Psoas muscle (tissue), 7 donors: ENCODE measurements at regions not wholly inside any gene's neighbourhood (a gene's known extent, or its start where the extent isn't known, plus 50 kb on each side); places are given as distances from the start of the nearest gene placed in this dataset.
A peak's percentile ranks its signal among the peaks of the same experiment; 100 is the strongest.

Source experiments
- ATAC-seq, 4 donors: fragments of 200-7000 bp; cut with Tn5 transposase; one replicate each; pipeline ENCODE4 v1.9.1; 2020; ENCODE audit warnings: moderate library complexity in 3 of 4, mild to moderate bottlenecking in 2 of 4
- DNase-seq, 2 donors: peaks; one replicate each; pipeline ENCODE4 v3.0.0-alpha.2; 2020
- H3K27ac ChIP-seq: fragments of 200-600 bp; one replicate; pipeline ENCODE4 v1.8.0; 2022
- H3K27me3 ChIP-seq, 3 donors: fragments of 200-600 bp in 1 of 3; one replicate each; pipeline versions ENCODE4 v1.6.1 to v1.8.0; 2013 to 2022; ENCODE audit warnings: low read length in 2 of 3, mild to moderate bottlenecking in 2 of 3, moderate library complexity in 1 of 3; ENCODE audit not compliant: insufficient read depth in 3 of 3
- H3K36me3 ChIP-seq, 2 donors: fragments of 200-600 bp in 1 of 2; one replicate each; pipeline versions ENCODE4 v1.6.1 to v1.8.0; 2013 to 2022; ENCODE audit warnings: low read depth in 1 of 2, mild to moderate bottlenecking in 1 of 2, moderate library complexity in 1 of 2; ENCODE audit not compliant: insufficient read depth in 1 of 2
- H3K4me1 ChIP-seq: fragments of 200-600 bp; one replicate; pipeline ENCODE4 v1.8.0; 2022
- H3K4me3 ChIP-seq: fragments of 200-600 bp; one replicate; pipeline ENCODE4 v1.8.0; 2022; ENCODE audit warnings: mild to moderate bottlenecking
- H3K9me3 ChIP-seq: fragments of 200-600 bp; one replicate; pipeline ENCODE4 v1.8.0; 2022
- WGBS, 3 donors: extraction: QIAGEN DNeasy Blood & Tissue Kit; methylation state at CpG; one replicate each; pipeline versions ENCODE4 v1.1.6 to v1.1.7; 2013; 5-methylcytosine and 5-hydroxymethylcytosine counted together
- intact Hi-C, 2 donors: fragments of 100-400 bp; cut with DNase I; formaldehyde crosslinking; loops; one replicate each; pipeline versions ENCODE4 v1.11.0 to v1.14.2; 2022
- TF ChIP-seq, protein P1 (sequence below): fragments of 200-600 bp; IDR thresholded peaks from one replicate; pipeline ENCODE4 v1.8.0; 2022; ENCODE audit warnings: antibody characterized with exemption
- donor health status: healthy with polysubstance abuse.
- donor health status: DM: no; HTN: no; CAD: no; lungs with moderate emphysema.
- donor health status: Bipolar disorder and iron deficiency.
- donor health status: healthy.
- donor health status: DM: yes; HTN: yes; CAD: no.
- donor health status: DM: no; HTN: no; CAD: no.
- donor health status: DM: yes; HTN: yes; CAD: no.

DNA sequence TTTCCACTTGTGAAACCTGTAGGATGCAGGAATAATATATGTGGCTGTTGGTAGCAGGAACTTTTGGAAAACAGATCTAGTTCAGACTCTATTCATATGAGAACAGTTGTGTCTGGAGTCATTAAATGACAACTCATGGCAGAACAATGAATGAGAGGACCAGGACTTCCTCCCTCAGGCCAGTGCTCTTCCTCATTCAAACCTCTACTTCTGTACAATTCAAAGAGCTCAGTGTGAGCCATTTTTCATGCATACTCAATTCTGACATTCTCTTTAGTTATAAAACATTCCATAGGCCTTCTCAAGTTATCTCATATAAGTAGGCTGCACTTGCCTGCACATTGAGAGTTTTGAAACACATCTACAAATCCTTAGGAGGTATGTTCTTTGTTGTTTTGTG, 1526.6 kb upstream of the FLRT2 start:
- DNase-seq (no peak), ATAC-seq (no peak)
- intact Hi-C loops: loop anchor here in 1 of 2 donors (10.0 kb wide), 1 partner anchor 1531 kb away; the partner anchor contains the start of gene FLRT2
- Histone ChIP-seq H3K4me3 (no peak overlapping the region), H3K4me1 (no peaks in the 10 kb centered on the region), H3K9me3 (no peaks in the 10 kb centered on the region), H3K27ac (no peak overlapping the region), H3K27me3 (no peaks in the 10 kb centered on the region), H3K36me3 (no peaks in the 10 kb centered on the region)
- TF ChIP-seq, protein P1, sequence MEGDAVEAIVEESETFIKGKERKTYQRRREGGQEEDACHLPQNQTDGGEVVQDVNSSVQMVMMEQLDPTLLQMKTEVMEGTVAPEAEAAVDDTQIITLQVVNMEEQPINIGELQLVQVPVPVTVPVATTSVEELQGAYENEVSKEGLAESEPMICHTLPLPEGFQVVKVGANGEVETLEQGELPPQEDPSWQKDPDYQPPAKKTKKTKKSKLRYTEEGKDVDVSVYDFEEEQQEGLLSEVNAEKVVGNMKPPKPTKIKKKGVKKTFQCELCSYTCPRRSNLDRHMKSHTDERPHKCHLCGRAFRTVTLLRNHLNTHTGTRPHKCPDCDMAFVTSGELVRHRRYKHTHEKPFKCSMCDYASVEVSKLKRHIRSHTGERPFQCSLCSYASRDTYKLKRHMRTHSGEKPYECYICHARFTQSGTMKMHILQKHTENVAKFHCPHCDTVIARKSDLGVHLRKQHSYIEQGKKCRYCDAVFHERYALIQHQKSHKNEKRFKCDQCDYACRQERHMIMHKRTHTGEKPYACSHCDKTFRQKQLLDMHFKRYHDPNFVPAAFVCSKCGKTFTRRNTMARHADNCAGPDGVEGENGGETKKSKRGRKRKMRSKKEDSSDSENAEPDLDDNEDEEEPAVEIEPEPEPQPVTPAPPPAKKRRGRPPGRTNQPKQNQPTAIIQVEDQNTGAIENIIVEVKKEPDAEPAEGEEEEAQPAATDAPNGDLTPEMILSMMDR: no peak

GRCh38 chr14:84006643-84007155, 1523.2 kb upstream of the FLRT2 start:
- Histone ChIP-seq H3K4me3 (no peak overlapping the region), H3K27me3 (no peaks in the 10 kb centered on the region), H3K9me3 (no peaks in the 10 kb centered on the region), H3K36me3 (no peaks in the 10 kb centered on the region), H3K27ac (no peak overlapping the region), H3K4me1 (no peaks in the 10 kb centered on the region)
- TF ChIP-seq, protein P1: peak; percentile 14
- intact Hi-C loops: loop anchor here in 1 of 2 donors (10.0 kb wide), 1 partner anchor 1528 kb away; the partner anchor contains the start of gene FLRT2
- DNase-seq: no peak
- no peak for ATAC-seq
- WGBS, 3 donors: 33 to 44% (median 34%) methylated on average over 3 of the region's 3 CpGs

GRCh38 chr14:84013424-84013823, 1516.5 kb upstream of the FLRT2 start:
- DNase-seq: no peak
- no peak for ATAC-seq
- Histone ChIP-seq H3K27me3 (no peaks in the 10 kb centered on the region), H3K27ac (no peak overlapping the region), H3K36me3 (no peaks in the 10 kb centered on the region), H3K4me3 (no peak overlapping the region), H3K9me3 (no peaks in the 10 kb centered on the region), H3K4me1 (no peaks in the 10 kb centered on the region)
- intact Hi-C loops: no loop called here
- WGBS, 3 donors: 88 to 100% (median 92%) methylated on average over 1 of the region's 1 CpG
- TF ChIP-seq, protein P1: no peak

DNA sequence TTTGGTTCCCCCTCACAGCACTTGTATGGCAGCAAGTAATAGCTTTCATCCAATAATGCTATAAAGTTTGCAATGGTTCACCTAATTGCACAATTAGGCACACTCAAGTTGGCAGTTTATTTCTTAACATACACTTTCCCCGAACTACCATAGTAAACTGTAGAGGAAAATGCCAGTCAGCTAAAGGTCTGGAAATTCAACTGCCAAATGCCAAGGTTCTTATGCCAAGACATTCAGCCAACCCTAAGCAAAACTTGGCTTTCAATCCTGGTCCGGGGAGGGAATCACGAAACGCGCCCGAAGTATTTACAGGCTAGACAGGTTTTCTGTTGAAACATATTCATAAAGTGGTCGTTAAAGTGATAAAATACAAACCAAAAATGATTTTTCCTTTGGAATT, 1512.4 kb upstream of the FLRT2 start:
- H3K9me3 ChIP-seq: no peaks in the 10 kb centered on the region

DNA sequence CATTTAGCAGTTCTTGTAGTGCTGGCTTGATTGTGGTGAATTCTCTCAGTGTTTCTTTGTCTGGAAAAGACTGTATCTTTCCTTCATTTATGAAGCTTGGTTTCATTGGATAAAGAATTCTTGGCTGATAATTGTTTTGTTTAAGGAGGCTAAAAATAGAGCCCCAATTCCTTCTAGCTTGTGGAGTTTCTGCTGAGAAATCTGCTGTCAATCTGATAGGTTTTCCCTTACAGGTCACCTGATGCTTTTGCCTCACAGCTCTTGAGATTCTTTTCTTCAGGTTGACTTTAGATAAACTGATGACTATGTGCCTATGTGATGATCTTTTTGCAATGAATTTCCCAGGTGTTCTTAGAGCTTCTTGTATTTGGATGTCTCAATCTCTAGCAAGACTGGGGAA, 1508.5 kb upstream of the FLRT2 start:
- TF ChIP-seq, protein P1: no peak
- Histone ChIP-seq H3K36me3 (no peaks in the 10 kb centered on the region), H3K27ac (no peak overlapping the region), H3K9me3 (no peaks in the 10 kb centered on the region), H3K4me3 (no peak overlapping the region), H3K4me1 (no peaks in the 10 kb centered on the region), H3K27me3 (no peaks in the 10 kb centered on the region)
- ATAC-seq: no peak
- intact Hi-C loops: no loop called here
- DNase-seq: no peak

More for the DNA sequence above, 1512.4 kb upstream of the FLRT2 start:
- Histone ChIP-seq H3K36me3 (no peaks in the 10 kb centered on the region), H3K27ac (no peak overlapping the region), H3K4me3 (no peak overlapping the region), H3K27me3 (no peaks in the 10 kb centered on the region), H3K4me1 (no peaks in the 10 kb centered on the region)
- TF ChIP-seq, protein P1: no peak
- intact Hi-C loops: no loop called here
- no peak for ATAC-seq
- DNase-seq: no peak
- WGBS, 3 donors: 29 to 34% (median 32%) methylated on average over 7 of the region's 7 CpGs
